Parathyroid adenoma (tissue), 2 donors: ENCODE measurements at regions not wholly inside any gene's neighbourhood (a gene's known extent, or its start where the extent isn't known, plus 50 kb on each side); places are given as distances from the start of the nearest gene placed in this dataset.

Source experiments
- H2AFZ ChIP-seq: fragments of 300-600 bp; sonication (generic); one replicate; pipeline ENCODE4 v1.7.0; 2017; ENCODE audit warnings: antibody characterized with exemption, mild to moderate bottlenecking
- H3K27ac ChIP-seq: fragments of 300-600 bp; sonication (generic); one replicate; pipeline ENCODE4 v1.7.0; 2017
- H3K27me3 ChIP-seq: fragments of 300-600 bp; sonication (generic); one replicate; pipeline ENCODE4 v1.7.0; 2017; ENCODE audit warnings: low read length; ENCODE audit not compliant: control insufficient read depth, insufficient read depth
- H3K36me3 ChIP-seq: fragments of 300-600 bp; sonication (generic); one replicate; pipeline ENCODE4 v1.7.0; 2017; ENCODE audit warnings: low read length; ENCODE audit not compliant: control insufficient read depth, insufficient read depth
- H3K4me1 ChIP-seq: fragments of 300-600 bp; sonication (generic); one replicate; pipeline ENCODE4 v1.7.0; 2017; ENCODE audit warnings: control low read depth
- H3K4me2 ChIP-seq: fragments of 300-600 bp; sonication (generic); one replicate; pipeline ENCODE4 v1.7.0; 2017; ENCODE audit warnings: low read length
- H3K4me3 ChIP-seq: fragments of 300-600 bp; sonication (generic); one replicate; pipeline ENCODE4 v1.7.0; 2017; ENCODE audit warnings: low read depth, low read length
- H3K79me2 ChIP-seq: fragments of 300-600 bp; sonication (generic); one replicate; pipeline ENCODE4 v1.7.0; 2017; ENCODE audit warnings: control low read depth
- H3K9ac ChIP-seq: fragments of 300-600 bp; sonication (generic); one replicate; pipeline ENCODE4 v1.7.0; 2017; ENCODE audit warnings: mild to moderate bottlenecking
- H3K9me3 ChIP-seq: fragments of 300-600 bp; sonication (generic); one replicate; pipeline ENCODE4 v1.7.0; 2017; ENCODE audit warnings: low read length; ENCODE audit not compliant: control insufficient read depth
- CTCF ChIP-seq: fragments of 300-600 bp; sonication (generic); IDR thresholded peaks from one replicate; pipeline ENCODE4 v1.7.0; 2017; ENCODE audit warnings: antibody characterized with exemption, mild to moderate bottlenecking
- donor health status: primary hyperparathyroidism.

GRCh38 chr1:195806060-195806459 is 802.2 kb downstream of the KCNT2 start:
- H3K9ac ChIP-seq = no peak overlapping the region
- no peaks in the 10 kb centered on the region for H3K9me3 ChIP-seq
- no peak overlapping the region for H3K4me2 ChIP-seq
- no peaks in the 10 kb centered on the region for H3K4me1 ChIP-seq
- no peak overlapping the region for H3K27ac ChIP-seq
- H3K4me3 ChIP-seq = no peak overlapping the region
- H3K79me2 ChIP-seq = no peaks in the 10 kb centered on the region
- H2AFZ ChIP-seq = no peak overlapping the region
- no peaks in the 10 kb centered on the region for H3K36me3 ChIP-seq
- TF ChIP-seq CTCF = no peak
- H3K27me3 ChIP-seq = no peaks in the 10 kb centered on the region

- peaks cover 3% of the 10 kb centered on the region for H3K9me3 ChIP-seq
- H2AFZ ChIP-seq = no peak overlapping the region
- no peaks in the 10 kb centered on the region for H3K4me1 ChIP-seq
- H3K36me3 ChIP-seq = no peaks in the 10 kb centered on the region
- no peak overlapping the region for H3K9ac ChIP-seq
- no peaks in the 10 kb centered on the region for H3K27me3 ChIP-seq
- no peak overlapping the region for H3K4me3 ChIP-seq
- no peak overlapping the region for H3K4me2 ChIP-seq
- no peak overlapping the region for H3K27ac ChIP-seq
- no peaks in the 10 kb centered on the region for H3K79me2 ChIP-seq
- no peak for TF ChIP-seq CTCF
Measured at GRCh38 chr1:195804547-195804946, 803.7 kb downstream of the KCNT2 start.

GRCh38 chr1:195799016-195799415 is 809.2 kb downstream of the KCNT2 start:
- H3K27ac ChIP-seq = no peak overlapping the region
- H3K4me2 ChIP-seq = no peak overlapping the region
- no peaks in the 10 kb centered on the region for H3K27me3 ChIP-seq
- no peaks in the 10 kb centered on the region for H3K79me2 ChIP-seq
- no peak overlapping the region for H3K4me3 ChIP-seq
- no peaks in the 10 kb centered on the region for H3K4me1 ChIP-seq
- H2AFZ ChIP-seq = no peak overlapping the region
- H3K9me3 ChIP-seq = peaks cover 3% of the 10 kb centered on the region
- H3K9ac ChIP-seq = no peak overlapping the region
- no peaks in the 10 kb centered on the region for H3K36me3 ChIP-seq
- TF ChIP-seq CTCF = no peak

GRCh38 chr1:195794225-195794624 is 814.0 kb downstream of the KCNT2 start:
- Histone ChIP-seq H3K4me2 (no peak overlapping the region), H3K27ac (no peak overlapping the region), H3K79me2 (no peaks in the 10 kb centered on the region), H3K4me1 (no peaks in the 10 kb centered on the region), H3K27me3 (no peaks in the 10 kb centered on the region), H3K9ac (no peak overlapping the region), H3K36me3 (no peaks in the 10 kb centered on the region), H3K4me3 (no peak overlapping the region), H3K9me3 (no peaks in the 10 kb centered on the region), H2AFZ (no peak overlapping the region)
- no peak for TF ChIP-seq CTCF

- H3K79me2 ChIP-seq = no peaks in the 10 kb centered on the region
- no peak overlapping the region for H3K4me2 ChIP-seq
- no peak overlapping the region for H3K4me3 ChIP-seq
- H3K27me3 ChIP-seq = no peaks in the 10 kb centered on the region
- H3K36me3 ChIP-seq = no peaks in the 10 kb centered on the region
- no peak overlapping the region for H3K9ac ChIP-seq
- no peaks in the 10 kb centered on the region for H3K9me3 ChIP-seq
- H2AFZ ChIP-seq = no peak overlapping the region
- H3K27ac ChIP-seq = no peak overlapping the region
- no peaks in the 10 kb centered on the region for H3K4me1 ChIP-seq
- no peak for TF ChIP-seq CTCF
Measured at GRCh38 chr1:195791796-195792195, 816.4 kb downstream of the KCNT2 start.
